Trophoblast cell (in vitro differentiated cells and primary cell): ENCODE measurements at regions not wholly inside any gene's neighbourhood (a gene's known extent, or its start where the extent isn't known, plus 50 kb on each side); places are given as distances from the start of the nearest gene placed in this dataset.
A peak's percentile ranks its signal among the peaks of the same experiment; 100 is the strongest.

Experiments used
- DNase-seq, 2 donors: peaks; one replicate each; pipeline ENCODE4 v3.0.0-alpha.2; 2016
- H2AFZ ChIP-seq: 2 replicates; pipeline ENCODE4 v1.6.1; 2013; ENCODE audit warnings: low read length, moderate library complexity, mild to moderate bottlenecking; ENCODE audit not compliant: insufficient read depth, poor library complexity
- H2AK5ac ChIP-seq: 2 replicates; pipeline ENCODE4 v1.6.1; 2013; ENCODE audit warnings: mild to moderate bottlenecking, low read length
- H2BK120ac ChIP-seq: 2 replicates; pipeline ENCODE4 v1.6.1; 2013; ENCODE audit warnings: low read length, mild to moderate bottlenecking, moderate library complexity; ENCODE audit not compliant: insufficient read depth, poor library complexity
- H2BK12ac ChIP-seq: 2 replicates; pipeline ENCODE4 v1.6.1; 2013; ENCODE audit warnings: mild to moderate bottlenecking, low read length, moderate library complexity
- H2BK5ac ChIP-seq: 2 replicates; pipeline ENCODE4 v1.6.1; 2013; ENCODE audit warnings: low read length, low read depth, moderate library complexity, mild to moderate bottlenecking; ENCODE audit not compliant: poor library complexity
- H3K14ac ChIP-seq: 2 replicates; pipeline ENCODE4 v1.6.1; 2013; ENCODE audit warnings: mild to moderate bottlenecking, low read length
- H3K18ac ChIP-seq: 2 replicates; pipeline ENCODE4 v1.6.1; 2013; ENCODE audit warnings: mild to moderate bottlenecking, low read length
- H3K23ac ChIP-seq: 2 replicates; pipeline ENCODE4 v1.6.1; 2013; ENCODE audit warnings: low read length
- H3K27ac ChIP-seq: 2 replicates; pipeline ENCODE4 v1.5.1; 2013; ENCODE audit warnings: low read depth, mild to moderate bottlenecking, inconsistent platforms, low read length, moderate library complexity
- H3K27me3 ChIP-seq: 2 replicates; pipeline ENCODE4 v1.6.1; 2013; ENCODE audit warnings: inconsistent platforms, mild to moderate bottlenecking, low read length, moderate library complexity; ENCODE audit not compliant: insufficient read depth
- H3K36me3 ChIP-seq, 2 experiments: 1 replicate in 1 of 2; 2 replicates in 1 of 2; pipeline ENCODE4 v1.6.1; 2013; ENCODE audit warnings: low read length in 2 of 2, mild to moderate bottlenecking in 2 of 2, moderate library complexity in 1 of 2; ENCODE audit not compliant: insufficient read depth in 2 of 2, control insufficient read depth in 1 of 2
- H3K4ac ChIP-seq: 2 replicates; pipeline ENCODE4 v1.6.1; 2013; ENCODE audit warnings: low read depth, mild to moderate bottlenecking, low read length, moderate library complexity
- H3K4me1 ChIP-seq, 2 experiments: 1 replicate in 1 of 2; 2 replicates in 1 of 2; pipeline ENCODE4 v1.6.1; 2013; ENCODE audit warnings: low read length in 2 of 2, mild to moderate bottlenecking in 2 of 2, moderate library complexity in 1 of 2; ENCODE audit not compliant: insufficient read depth in 2 of 2, control insufficient read depth in 1 of 2
- H3K4me2 ChIP-seq: 2 replicates; pipeline ENCODE4 v1.6.1; 2013; ENCODE audit warnings: inconsistent platforms, mild to moderate bottlenecking, low read length, moderate library complexity
- H3K4me3 ChIP-seq: 2 replicates; pipeline ENCODE4 v1.5.1; 2013; ENCODE audit warnings: mild to moderate bottlenecking, low read depth, low read length, inconsistent platforms
- H3K79me1 ChIP-seq: one replicate; pipeline ENCODE4 v1.6.1; 2013; ENCODE audit warnings: low read length
- H3K79me2 ChIP-seq: 2 replicates; pipeline ENCODE4 v1.6.1; 2013; ENCODE audit warnings: low read length, mild to moderate bottlenecking; ENCODE audit not compliant: control insufficient read depth, insufficient read depth, poor library complexity
- H3K9ac ChIP-seq: 2 replicates; pipeline ENCODE4 v1.6.1; 2013; ENCODE audit warnings: mild to moderate bottlenecking, low read length
- H3K9me3 ChIP-seq: 2 replicates; pipeline ENCODE4 v1.6.1; 2013; ENCODE audit warnings: low read depth, mild to moderate bottlenecking, control low read depth, inconsistent platforms, low read length; ENCODE audit not compliant: insufficient read depth
- H4K12ac ChIP-seq: 2 replicates; pipeline ENCODE4 v1.6.1; 2013; ENCODE audit warnings: low read depth, mild to moderate bottlenecking, low read length, moderate library complexity
- H4K8ac ChIP-seq: 2 replicates; pipeline ENCODE4 v1.6.1; 2013; ENCODE audit warnings: low read depth, mild to moderate bottlenecking, low read length, moderate library complexity
- H4K91ac ChIP-seq: one replicate; pipeline ENCODE4 v1.6.1; 2013; ENCODE audit warnings: low read depth, mild to moderate bottlenecking, low read length, moderate library complexity
- WGBS: extraction: QIAGEN DNeasy Blood & Tissue Kit; methylation state at CpG from one replicate; pipeline ENCODE4 v1.1.7; 2013; ENCODE audit warnings: missing lambda C conversion rate; ENCODE audit not compliant: insufficient read length, insufficient coverage; ENCODE audit errors: extremely low coverage; 5-methylcytosine and 5-hydroxymethylcytosine counted together

DNA sequence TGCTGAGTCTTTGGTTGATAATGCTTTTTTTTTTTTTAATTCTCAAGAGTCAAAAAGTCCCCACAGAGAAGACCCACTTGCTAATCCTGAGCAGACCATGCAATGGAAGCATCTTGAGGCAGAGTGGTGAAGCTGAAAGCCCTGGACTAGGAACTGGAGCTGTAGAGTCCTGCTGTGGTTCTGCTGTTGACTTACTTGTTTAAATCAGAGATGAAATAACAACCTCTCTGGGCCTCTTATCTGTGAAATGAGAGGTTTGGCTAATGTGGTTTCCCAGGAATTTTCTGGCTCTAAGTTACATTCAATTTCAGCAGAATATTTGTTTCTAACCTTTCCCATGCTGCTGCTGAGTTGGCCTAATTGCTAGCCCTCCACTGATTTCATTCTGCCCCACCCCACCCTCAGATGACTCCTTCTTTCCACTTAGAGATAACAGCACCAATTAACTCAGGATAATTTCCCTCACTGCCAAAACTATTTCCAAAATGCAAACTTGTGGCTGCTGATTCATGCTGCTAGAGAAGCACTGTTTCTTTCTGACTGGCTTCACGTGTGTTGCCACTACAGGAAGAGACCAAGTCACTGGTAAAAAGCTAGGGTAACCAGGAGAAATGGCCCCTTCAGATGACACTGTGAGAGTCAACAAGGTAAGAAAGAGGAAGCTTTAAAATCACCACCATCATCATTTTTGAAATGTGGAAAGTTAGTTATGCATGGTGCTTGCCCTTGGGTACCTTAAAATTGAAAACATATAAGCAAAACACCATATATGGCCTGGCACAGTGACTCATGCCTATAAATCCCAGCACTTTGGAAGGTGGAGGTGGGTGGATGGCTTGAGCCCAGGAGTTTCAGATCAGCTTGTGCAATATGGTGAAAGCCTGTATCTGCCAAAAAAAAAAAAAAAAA, 326.4 kb downstream of the DCHS2 start:
- peak; percentile 72 to 85 for DNase-seq
- WGBS, result no CpG with 5 or more reads among the region's 1 CpG
- H3K23ac ChIP-seq, result no peak overlapping the region
- H4K91ac ChIP-seq, result no peak overlapping the region
- H3K27me3 ChIP-seq, result no peaks in the 10 kb centered on the region
- no peak overlapping the region for H2BK120ac ChIP-seq
- H4K8ac ChIP-seq, result no peak overlapping the region
- H2AK5ac ChIP-seq, result no peak overlapping the region
- H3K4me1 ChIP-seq, result no peaks in the 10 kb centered on the region
- no peak overlapping the region for H3K9ac ChIP-seq
- no peaks in the 10 kb centered on the region for H3K36me3 ChIP-seq
- H3K4me2 ChIP-seq, result no peak overlapping the region
- H2BK12ac ChIP-seq, result no peak overlapping the region
- H3K79me1 ChIP-seq, result no peaks in the 10 kb centered on the region
- H3K27ac ChIP-seq, result no peak overlapping the region
- H3K79me2 ChIP-seq, result no peaks in the 10 kb centered on the region
- no peaks in the 10 kb centered on the region for H3K9me3 ChIP-seq
- no peak overlapping the region for H4K12ac ChIP-seq
- H3K14ac ChIP-seq, result no peak overlapping the region
- no peak overlapping the region for H2AFZ ChIP-seq
- H3K4ac ChIP-seq, result no peak overlapping the region
- no peak overlapping the region for H2BK5ac ChIP-seq
- H3K18ac ChIP-seq, result no peak overlapping the region
- H3K4me3 ChIP-seq, result no peak overlapping the region

DNA sequence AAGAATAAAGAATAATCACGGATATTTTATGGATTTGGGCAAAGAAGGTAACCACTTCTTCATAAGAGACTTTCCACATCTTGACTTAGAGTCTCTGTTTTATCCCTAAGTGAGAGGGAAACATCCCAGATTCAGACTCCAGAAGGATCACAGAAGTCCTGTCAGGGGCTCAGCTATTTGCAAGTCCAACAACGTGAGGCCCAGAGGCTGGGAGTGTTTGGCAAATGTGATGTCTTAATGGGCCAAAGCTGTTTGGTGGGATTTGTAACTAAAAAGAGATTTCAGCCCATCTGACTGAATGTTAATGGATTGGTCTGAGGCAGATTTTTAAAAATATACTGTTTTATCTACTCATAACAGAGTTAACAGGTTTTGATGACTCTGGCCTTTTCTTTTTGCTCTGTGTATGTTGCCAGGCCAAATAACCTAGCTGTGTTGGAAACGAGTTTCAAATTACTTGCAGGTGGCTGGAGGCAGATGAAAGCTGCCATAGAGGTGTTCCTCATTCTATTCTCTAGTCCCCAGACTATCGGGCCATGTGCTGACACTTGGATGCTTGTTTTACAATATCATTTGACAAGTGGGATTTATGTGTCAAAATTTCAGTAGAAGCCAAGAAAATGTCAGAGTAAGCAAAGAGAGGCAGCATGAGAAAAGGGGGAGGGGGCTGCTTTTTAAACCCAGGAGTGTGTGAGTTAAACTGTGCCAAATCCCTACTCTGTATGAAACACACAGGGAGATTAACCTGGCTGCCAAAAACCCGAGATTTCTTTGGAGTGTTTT, 330.9 kb downstream of the DCHS2 start:
- no CpG with 5 or more reads among the region's 5 CpGs for WGBS
- no peaks in the 10 kb centered on the region for H3K4me1 ChIP-seq

DNA sequence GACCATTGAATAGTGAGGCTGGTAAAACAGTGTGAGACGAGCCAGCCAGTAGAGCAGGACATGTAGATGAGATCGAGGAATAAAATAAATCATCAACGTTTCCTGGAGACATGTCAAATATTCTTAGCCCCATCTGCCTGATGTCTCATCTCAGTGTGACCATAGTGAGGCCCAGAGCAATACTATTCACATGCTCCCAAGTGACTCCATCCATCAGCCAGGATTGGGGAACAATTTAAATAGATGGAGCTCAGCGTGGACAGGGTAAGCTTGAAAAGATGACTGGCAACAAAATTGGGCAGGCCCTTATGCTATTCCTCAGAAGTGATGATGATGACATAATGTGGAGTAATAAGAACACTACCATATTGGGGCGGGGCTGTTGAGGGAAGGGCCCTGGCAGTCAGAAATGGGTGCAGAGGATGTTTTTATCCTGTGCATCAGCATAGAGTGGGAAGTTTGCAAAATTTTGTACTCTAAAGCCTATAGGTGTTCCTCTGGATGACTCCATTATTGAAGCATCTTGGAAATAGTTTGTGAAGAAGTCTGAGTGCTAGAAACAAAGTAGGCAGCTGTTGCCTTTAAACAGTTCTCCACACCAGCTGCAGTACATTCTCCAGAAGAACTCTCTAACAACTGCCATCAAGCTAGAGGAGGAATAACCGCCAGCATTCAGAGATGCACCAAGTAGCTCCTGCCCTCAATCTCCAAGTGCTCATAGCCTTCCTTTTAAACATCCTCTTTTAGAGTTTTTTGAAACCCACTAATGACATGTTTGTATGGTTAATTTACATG, 333.0 kb downstream of the DCHS2 start:
- Histone ChIP-seq H3K9ac (no peak overlapping the region), H3K18ac (no peak overlapping the region), H4K12ac (no peak overlapping the region), H3K27ac (no peak overlapping the region), H2BK120ac (no peak overlapping the region), H3K4ac (no peak overlapping the region), H3K27me3 (no peaks in the 10 kb centered on the region), H2BK5ac (no peak overlapping the region), H3K79me2 (no peaks in the 10 kb centered on the region), H4K8ac (no peak overlapping the region), H3K9me3 (no peaks in the 10 kb centered on the region), H3K36me3 (no peaks in the 10 kb centered on the region), H3K14ac (no peak overlapping the region), H3K79me1 (no peaks in the 10 kb centered on the region), H2AK5ac (no peak overlapping the region), H3K4me3 (no peak overlapping the region), H2BK12ac (no peak overlapping the region), H3K4me2 (no peak overlapping the region), H3K23ac (no peak overlapping the region), H2AFZ (no peak overlapping the region), H3K4me1 (no peaks in the 10 kb centered on the region), H4K91ac (no peak overlapping the region)
- WGBS, result no CpG with 5 or more reads among the region's 6 CpGs
- DNase-seq, result no peak

More for the DNA sequence above, 330.9 kb downstream of the DCHS2 start:
- DNase-seq, result no peak
- H3K79me2 ChIP-seq, result no peaks in the 10 kb centered on the region
- H2BK120ac ChIP-seq, result no peak overlapping the region
- no peaks in the 10 kb centered on the region for H3K79me1 ChIP-seq
- no peak overlapping the region for H3K23ac ChIP-seq
- H4K91ac ChIP-seq, result no peak overlapping the region
- no peak overlapping the region for H3K18ac ChIP-seq
- H3K4me3 ChIP-seq, result no peak overlapping the region
- H3K36me3 ChIP-seq, result no peaks in the 10 kb centered on the region
- no peak overlapping the region for H4K12ac ChIP-seq
- no peak overlapping the region for H3K4ac ChIP-seq
- no peak overlapping the region for H2BK12ac ChIP-seq
- H2BK5ac ChIP-seq, result no peak overlapping the region
- H3K14ac ChIP-seq, result no peak overlapping the region
- H3K4me2 ChIP-seq, result no peak overlapping the region
- H3K9ac ChIP-seq, result no peak overlapping the region
- no peaks in the 10 kb centered on the region for H3K9me3 ChIP-seq
- H2AFZ ChIP-seq, result no peak overlapping the region
- no peaks in the 10 kb centered on the region for H3K27me3 ChIP-seq
- no peak overlapping the region for H3K27ac ChIP-seq
- no peak overlapping the region for H2AK5ac ChIP-seq
- no peak overlapping the region for H4K8ac ChIP-seq

DNA sequence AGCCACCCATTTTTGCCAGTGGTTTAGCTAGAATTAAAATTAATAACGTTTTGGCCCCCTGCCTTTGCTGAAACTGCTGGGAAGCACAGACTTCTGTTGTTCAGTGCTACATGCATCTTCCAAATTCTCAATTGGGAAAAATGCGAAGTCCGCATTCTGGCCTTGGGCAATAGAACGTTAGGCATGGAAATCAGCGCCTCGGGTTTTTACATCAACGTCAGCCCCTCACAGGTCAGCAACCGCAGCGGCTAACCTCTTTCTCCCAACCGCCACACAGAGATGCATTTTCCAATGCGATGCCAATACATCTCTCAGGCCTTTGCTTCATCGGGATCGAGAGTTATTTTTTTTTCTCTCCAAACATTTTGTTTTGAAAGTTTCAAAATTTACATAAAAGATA, 339.1 kb downstream of the DCHS2 start:
- Histone ChIP-seq H3K79me2 (no peaks in the 10 kb centered on the region), H4K8ac (no peak overlapping the region), H3K36me3 (no peaks in the 10 kb centered on the region), H2BK5ac (no peak overlapping the region), H3K9ac (no peak overlapping the region), H3K4me3 (no peak overlapping the region), H2AFZ (no peak overlapping the region), H3K18ac (no peak overlapping the region), H3K14ac (no peak overlapping the region), H4K91ac (no peak overlapping the region), H4K12ac (no peak overlapping the region), H3K4ac (no peak overlapping the region), H2BK120ac (no peak overlapping the region), H3K4me2 (no peak overlapping the region), H2AK5ac (no peak overlapping the region), H3K27ac (no peak overlapping the region), H3K79me1 (no peaks in the 10 kb centered on the region), H3K4me1 (no peaks in the 10 kb centered on the region), H3K27me3 (no peaks in the 10 kb centered on the region), H3K9me3 (no peaks in the 10 kb centered on the region), H2BK12ac (no peak overlapping the region), H3K23ac (no peak overlapping the region)
- no CpG with 5 or more reads among the region's 13 CpGs for WGBS
- DNase-seq, result peak; percentile 2 to 57
